ENCODE measurements at regions not wholly inside any gene's neighbourhood (a gene's known extent, or its start where the extent isn't known, plus 50 kb on each side); places are given as distances from the start of the nearest gene placed in this dataset.

GRCh38 chr2:36246320-36246990, 109.1 kb upstream of the CRIM1 start:
- POLR2A ChIA-PET, result no interaction called here
- CTCF ChIA-PET, result no interaction called here
- no peak overlapping the region for H3K4me3 ChIP-seq (ENCODE audit: low read depth, low read length)
- DNase-seq (ENCODE audit: low read depth, low spot score), result no peak
- TF ChIP-seq CTCF (IDR thresholded peaks at IDR 0.05; ENCODE audit: insufficient read depth, low read length, missing control alignments), result no peak

- DNase-seq (ENCODE audit: low read depth, low spot score), result no peak
- CTCF ChIA-PET, result no interaction called here
- POLR2A ChIA-PET, result no interaction called here
- no peak for TF ChIP-seq CTCF (IDR thresholded peaks at IDR 0.05; ENCODE audit: insufficient read depth, low read length, missing control alignments)
- no peak overlapping the region for H3K4me3 ChIP-seq (ENCODE audit: low read depth, low read length)
These were observed 109.9 kb upstream of the CRIM1 start for GRCh38 chr2:36245651-36246050.

GRCh38 chr2:36238106-36238505, 117.5 kb upstream of the CRIM1 start:
- CTCF ChIA-PET, result no interaction called here
- no peak overlapping the region for H3K4me3 ChIP-seq (ENCODE audit: low read depth, low read length)
- TF ChIP-seq CTCF (IDR thresholded peaks at IDR 0.05; ENCODE audit: insufficient read depth, low read length, missing control alignments), result no peak
- DNase-seq (ENCODE audit: low read depth, low spot score), result no peak
- POLR2A ChIA-PET, result no interaction called here

GRCh38 chr2:36235882-36236281, 119.7 kb upstream of the CRIM1 start:
- no peak for DNase-seq (ENCODE audit: low read depth, low spot score)
- TF ChIP-seq CTCF (IDR thresholded peaks at IDR 0.05; ENCODE audit: insufficient read depth, low read length, missing control alignments), result no peak
- H3K4me3 ChIP-seq (ENCODE audit: low read depth, low read length), result no peak overlapping the region
- ChIA-PET CTCF (no interaction called here), POLR2A (no interaction called here)

GRCh38 chr2:36235426-36235825, 120.2 kb upstream of the CRIM1 start:
- no peak overlapping the region for H3K4me3 ChIP-seq (ENCODE audit: low read depth, low read length)
- DNase-seq (ENCODE audit: low read depth, low spot score), result no peak
- CTCF ChIA-PET, result interaction anchor here (1.1 kb wide), 1 partner anchor 11 kb away, joined by 4 read pairs; no protein-coding TSS in a partner anchor
- no peak for TF ChIP-seq CTCF (IDR thresholded peaks at IDR 0.05; ENCODE audit: insufficient read depth, low read length, missing control alignments)
- POLR2A ChIA-PET, result no interaction called here

GRCh38 chr2:36223259-36223658, 132.3 kb upstream of the CRIM1 start:
- H3K4me3 ChIP-seq (ENCODE audit: low read depth, low read length), result no peak overlapping the region
- CTCF ChIA-PET, result no interaction called here
- DNase-seq (ENCODE audit: low read depth, low spot score), result no peak
- no peak for TF ChIP-seq CTCF (IDR thresholded peaks at IDR 0.05; ENCODE audit: insufficient read depth, low read length, missing control alignments)
- POLR2A ChIA-PET, result no interaction called here

Measured in AG04449 (cell line).